Body of pancreas (tissue), 4 donors: ENCODE measurements at regions not wholly inside any gene's neighbourhood (a gene's known extent, or its start where the extent isn't known, plus 50 kb on each side); places are given as distances from the start of the nearest gene placed in this dataset.

Experiments
- ATAC-seq: fragments of 150-250 bp; one replicate; pipeline ENCODE4 v1.9.1; 2016
- DNase-seq, 4 donors: peaks; one replicate each; pipeline ENCODE4 v3.0.0-alpha.2; 2019
- H3K27ac ChIP-seq, 4 donors: fragments of 200-600 bp; sonication (generic); 1 replicate in 3 of 4; 2 replicates in 1 of 4; pipeline versions ENCODE4 v1.5.1 to v1.6.1; 2016 to 2019; ENCODE audit warnings: mild to moderate bottlenecking in 1 of 4, mixed read lengths in 1 of 4, moderate library complexity in 1 of 4
- H3K27me3 ChIP-seq, 2 donors: fragments of 200-600 bp; sonication (generic); one replicate each; pipeline ENCODE4 v1.6.0; 2016; ENCODE audit warnings: mild to moderate bottlenecking in 1 of 2
- H3K36me3 ChIP-seq, 2 donors: fragments of 200-600 bp; sonication (generic); replicated peaks in 1 of 2; 2 replicates each; pipeline ENCODE4 v1.5.1; 2016; ENCODE audit warnings: low read depth in 2 of 2; ENCODE audit not compliant: insufficient read depth in 1 of 2
- H3K4me1 ChIP-seq: fragments of 200-600 bp; sonication (generic); one replicate; pipeline ENCODE4 v1.6.0; 2016
- H3K4me3 ChIP-seq, 2 donors: fragments of 200-600 bp; sonication (generic); 1 replicate in 1 of 2; 2 replicates in 1 of 2; pipeline ENCODE4 v1.5.1; 2016 to 2019
- H3K9me3 ChIP-seq, 3 donors: fragments of 200-600 bp; sonication (generic); 1 replicate in 2 of 3; 2 replicates in 1 of 3; pipeline ENCODE4 v1.5.1; 2016
- POLR2A ChIP-seq, 3 donors: fragments of 450-650 bp; IDR thresholded peaks; one replicate each; pipeline ENCODE4 v1.6.1; 2016; ENCODE audit warnings: antibody characterized with exemption in 3 of 3, mild to moderate bottlenecking in 2 of 3
- WGBS, 2 donors: methylation state at CpG; one replicate each; pipeline ENCODE4 v1.1.5; 2017; 5-methylcytosine and 5-hydroxymethylcytosine counted together
- intact Hi-C: fragments of 100-400 bp; cut with DNase I; formaldehyde crosslinking; loops from one replicate; pipeline ENCODE4 v1.15.1; 2023
- TF ChIP-seq, protein P1 (sequence below), 7 experiments: fragments of 450-650 bp in 4 of 7; fragments of 200-600 bp in 3 of 7; sonication (generic) in 3 of 7; IDR thresholded peaks; one replicate each; pipeline ENCODE4 v1.5.1; 2016 to 2019; ENCODE audit warnings: antibody characterized with exemption in 7 of 7

DNA sequence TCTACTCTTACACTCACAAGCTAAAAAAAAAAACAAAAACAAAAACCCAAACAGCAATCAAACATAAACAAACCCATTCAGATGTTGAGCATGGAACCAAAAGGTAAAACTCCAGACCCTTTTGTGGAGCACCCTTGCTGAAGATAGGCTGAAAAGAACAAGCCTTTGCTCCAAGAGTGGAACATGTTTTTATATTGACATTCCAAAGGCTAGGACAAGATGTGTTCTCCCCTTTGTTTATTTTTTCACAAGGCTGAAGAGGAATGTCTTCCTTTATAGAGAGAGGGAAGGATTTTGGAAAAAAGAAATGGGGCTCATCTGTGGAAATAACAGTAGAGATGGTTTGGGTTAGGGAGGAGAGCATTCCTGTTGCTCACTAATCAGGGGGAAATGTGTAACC lies 87.2 kb upstream of the ELMO1 start:
- intact Hi-C loops = no loop called here
- ATAC-seq = no peak
- Histone ChIP-seq H3K36me3 (no peaks in the 10 kb centered on the region), H3K4me1 (no peaks in the 10 kb centered on the region), H3K27me3 (no peaks in the 10 kb centered on the region), H3K27ac (no peak overlapping the region), H3K4me3 (no peak overlapping the region), H3K9me3 (no peaks in the 10 kb centered on the region)
- DNase-seq = no peak
- no peak for TF ChIP-seq POLR2A (IDR thresholded peaks at IDR 0.05)
- TF ChIP-seq, protein P1, sequence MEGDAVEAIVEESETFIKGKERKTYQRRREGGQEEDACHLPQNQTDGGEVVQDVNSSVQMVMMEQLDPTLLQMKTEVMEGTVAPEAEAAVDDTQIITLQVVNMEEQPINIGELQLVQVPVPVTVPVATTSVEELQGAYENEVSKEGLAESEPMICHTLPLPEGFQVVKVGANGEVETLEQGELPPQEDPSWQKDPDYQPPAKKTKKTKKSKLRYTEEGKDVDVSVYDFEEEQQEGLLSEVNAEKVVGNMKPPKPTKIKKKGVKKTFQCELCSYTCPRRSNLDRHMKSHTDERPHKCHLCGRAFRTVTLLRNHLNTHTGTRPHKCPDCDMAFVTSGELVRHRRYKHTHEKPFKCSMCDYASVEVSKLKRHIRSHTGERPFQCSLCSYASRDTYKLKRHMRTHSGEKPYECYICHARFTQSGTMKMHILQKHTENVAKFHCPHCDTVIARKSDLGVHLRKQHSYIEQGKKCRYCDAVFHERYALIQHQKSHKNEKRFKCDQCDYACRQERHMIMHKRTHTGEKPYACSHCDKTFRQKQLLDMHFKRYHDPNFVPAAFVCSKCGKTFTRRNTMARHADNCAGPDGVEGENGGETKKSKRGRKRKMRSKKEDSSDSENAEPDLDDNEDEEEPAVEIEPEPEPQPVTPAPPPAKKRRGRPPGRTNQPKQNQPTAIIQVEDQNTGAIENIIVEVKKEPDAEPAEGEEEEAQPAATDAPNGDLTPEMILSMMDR (IDR thresholded peaks at IDR 0.05) = no peak

DNA sequence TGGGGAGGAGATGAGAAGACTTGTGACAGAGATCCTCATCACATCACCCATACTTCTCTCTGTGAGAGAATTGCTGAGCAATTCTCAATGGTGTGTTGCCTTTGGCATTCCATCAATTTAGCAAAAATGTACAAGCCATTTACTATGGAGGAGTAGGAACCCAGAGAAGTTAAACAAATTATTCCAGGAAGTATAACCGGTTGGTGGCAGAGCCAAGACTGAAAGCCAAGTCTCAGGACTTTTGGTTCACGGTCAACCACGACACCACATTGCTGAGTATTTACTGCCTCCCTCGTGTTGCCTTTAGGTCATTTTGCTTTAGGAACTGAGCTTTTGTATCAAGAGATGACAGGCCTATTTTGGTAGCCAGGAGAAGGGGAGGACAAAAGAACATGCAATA lies 88.0 kb upstream of the ELMO1 start:
- no peak for DNase-seq
- WGBS, 2 donors = 66 to 68% methylated on average over 4 of the region's 4 CpGs
- H3K36me3 ChIP-seq = no peaks in the 10 kb centered on the region
- H3K4me3 ChIP-seq = no peak overlapping the region
- H3K27me3 ChIP-seq = no peaks in the 10 kb centered on the region
- TF ChIP-seq, protein P1 (IDR thresholded peaks at IDR 0.05) = no peak
- no peak for TF ChIP-seq POLR2A (IDR thresholded peaks at IDR 0.05)
- no peak overlapping the region for H3K27ac ChIP-seq
- intact Hi-C loops = no loop called here
- no peaks in the 10 kb centered on the region for H3K4me1 ChIP-seq
- no peaks in the 10 kb centered on the region for H3K9me3 ChIP-seq
- no peak for ATAC-seq

DNA sequence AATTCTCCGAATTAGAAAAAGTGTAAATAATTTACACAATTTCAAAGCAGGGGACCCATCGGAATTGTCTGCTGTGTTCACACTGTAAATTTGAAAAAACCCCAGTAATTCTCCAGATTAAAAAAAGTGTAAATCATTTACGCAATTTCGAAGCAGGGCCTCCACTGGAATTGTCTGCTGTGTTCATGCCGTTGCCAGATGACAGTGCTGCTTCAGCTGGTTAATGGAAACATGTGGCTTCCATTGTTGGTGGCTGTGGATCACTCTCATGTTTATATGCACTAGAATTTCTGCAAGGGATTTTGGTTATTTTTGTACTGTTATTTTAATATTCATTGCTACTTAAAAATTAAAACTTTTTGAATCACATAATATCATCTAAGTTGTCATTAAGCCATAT lies 88.8 kb upstream of the ELMO1 start:
- ATAC-seq (no peak), DNase-seq (no peak)
- intact Hi-C loops = no loop called here
- Histone ChIP-seq H3K27ac (no peak overlapping the region), H3K4me1 (no peaks in the 10 kb centered on the region), H3K9me3 (no peaks in the 10 kb centered on the region), H3K27me3 (no peaks in the 10 kb centered on the region), H3K4me3 (no peak overlapping the region), H3K36me3 (no peaks in the 10 kb centered on the region)
- TF ChIP-seq, protein P1 (IDR thresholded peaks at IDR 0.05) = no peak
- no peak for TF ChIP-seq POLR2A (IDR thresholded peaks at IDR 0.05)
- WGBS, 2 donors = 70 to 85% methylated on average over 5 of the region's 5 CpGs

DNA sequence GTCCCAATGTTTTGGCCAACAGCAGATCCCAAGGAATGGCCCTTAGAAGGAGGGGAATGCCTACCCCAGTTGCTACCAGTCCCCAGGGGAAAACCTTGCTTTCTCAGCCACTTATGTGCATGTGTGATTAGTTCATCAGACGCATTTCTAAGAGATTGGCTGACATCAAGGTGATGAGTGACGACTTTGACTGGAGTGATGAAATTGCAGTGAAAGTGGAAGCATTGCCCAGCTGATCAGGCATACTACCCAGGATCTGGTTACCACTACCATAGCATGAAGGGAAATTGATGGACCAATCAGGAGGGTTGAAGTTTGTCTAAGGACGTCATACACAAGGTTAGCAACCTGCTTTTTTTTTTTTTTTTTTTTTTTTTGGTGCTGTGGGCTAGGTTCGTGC lies 90.3 kb upstream of the ELMO1 start:
- ATAC-seq (no peak), DNase-seq (no peak)
- no peak overlapping the region for H3K4me3 ChIP-seq
- no peaks in the 10 kb centered on the region for H3K4me1 ChIP-seq
- intact Hi-C loops = no loop called here
- H3K27me3 ChIP-seq = no peaks in the 10 kb centered on the region
- TF ChIP-seq POLR2A (IDR thresholded peaks at IDR 0.05) = no peak
- TF ChIP-seq, protein P1 (IDR thresholded peaks at IDR 0.05) = no peak
- H3K9me3 ChIP-seq = no peaks in the 10 kb centered on the region
- WGBS, 2 donors = 69 to 79% methylated on average over 4 of the region's 4 CpGs
- H3K27ac ChIP-seq = no peak overlapping the region
- no peaks in the 10 kb centered on the region for H3K36me3 ChIP-seq

DNA sequence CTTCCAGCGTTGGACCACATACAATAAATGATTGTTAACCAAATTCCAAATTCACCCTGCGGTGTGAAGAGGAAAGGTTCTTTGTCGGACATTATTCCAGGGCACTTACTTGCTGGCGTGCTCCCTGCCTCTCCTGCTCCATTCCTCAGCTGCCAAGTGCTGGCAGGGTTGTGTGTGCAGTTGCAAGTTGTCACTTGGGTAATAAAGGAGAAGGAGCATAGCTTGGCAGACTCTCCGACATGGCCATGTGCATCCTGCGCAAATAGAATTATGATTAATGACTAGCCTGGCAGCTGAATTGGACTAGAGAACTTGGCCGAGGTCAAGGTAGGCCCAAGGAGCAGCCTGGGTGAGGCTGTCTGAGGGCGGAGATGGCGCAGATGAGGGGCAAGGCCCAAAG lies 92.3 kb upstream of the ELMO1 start:
- no peak for TF ChIP-seq POLR2A (IDR thresholded peaks at IDR 0.05)
- TF ChIP-seq, protein P1 (IDR thresholded peaks at IDR 0.05) = no peak
- no peak for DNase-seq

More for the DNA sequence above, 92.3 kb upstream of the ELMO1 start:
- ATAC-seq = no peak
- Histone ChIP-seq H3K4me3 (no peak overlapping the region), H3K36me3 (no peaks in the 10 kb centered on the region), H3K27me3 (no peaks in the 10 kb centered on the region), H3K9me3 (no peaks in the 10 kb centered on the region), H3K27ac (no peak overlapping the region), H3K4me1 (no peaks in the 10 kb centered on the region)
- WGBS, 2 donors = 70 to 82% methylated on average over 9 of the region's 9 CpGs
- intact Hi-C loops = no loop called here
